Smooth muscle cell (in vitro differentiated cells): ENCODE measurements at regions not wholly inside any gene's neighbourhood (a gene's known extent, or its start where the extent isn't known, plus 50 kb on each side); places are given as distances from the start of the nearest gene placed in this dataset.

Source experiments
- DNase-seq: peaks from one replicate; lab custom pipeline; 2025; ENCODE audit not compliant: unreplicated experiment; lab: John Stamatoyannopoulos, UW
- H2AFZ ChIP-seq: fragments of 200-600 bp; sonication (generic); 2 replicates; pipeline ENCODE4 v1.6.0; 2016; ENCODE audit warnings: antibody characterized with exemption, low read depth, mild to moderate bottlenecking
- H3F3A ChIP-seq: fragments of 200-600 bp; sonication (generic); 2 replicates; pipeline ENCODE4 v1.6.0; 2017; ENCODE audit warnings: antibody characterized with exemption, low read depth
- H3K27ac ChIP-seq: fragments of 200-600 bp; sonication (generic); 2 replicates; pipeline ENCODE4 v1.5.1; 2016; ENCODE audit warnings: low read depth, mild to moderate bottlenecking
- H3K27me3 ChIP-seq: fragments of 200-600 bp; sonication (generic); 2 replicates; pipeline ENCODE4 v1.6.1; 2016; ENCODE audit warnings: low read depth, mild to moderate bottlenecking
- H3K36me3 ChIP-seq: fragments of 200-600 bp; sonication (generic); 2 replicates; pipeline ENCODE4 v1.5.1; 2016; ENCODE audit warnings: low read depth
- H3K4me1 ChIP-seq: fragments of 200-600 bp; sonication (generic); 2 replicates; pipeline ENCODE4 v1.5.1; 2016; ENCODE audit warnings: low read depth
- H3K4me2 ChIP-seq: fragments of 200-600 bp; sonication (generic); 2 replicates; pipeline ENCODE4 v1.6.0; 2016; ENCODE audit warnings: mild to moderate bottlenecking
- H3K4me3 ChIP-seq: fragments of 200-600 bp; sonication (generic); 2 replicates; pipeline ENCODE4 v1.5.1; 2016; ENCODE audit warnings: mild to moderate bottlenecking
- H3K79me2 ChIP-seq: fragments of 200-600 bp; sonication (generic); 2 replicates; pipeline ENCODE4 v1.6.0; 2016; ENCODE audit warnings: low read depth, mild to moderate bottlenecking
- H3K9ac ChIP-seq: fragments of 200-600 bp; sonication (generic); 2 replicates; pipeline ENCODE4 v1.6.0; 2016; ENCODE audit warnings: low read depth
- H3K9me3 ChIP-seq: fragments of 200-600 bp; sonication (generic); replicated peaks from 2 replicates; pipeline ENCODE4 v1.5.1; 2016; ENCODE audit warnings: low read depth
- H4K20me1 ChIP-seq: fragments of 200-600 bp; sonication (generic); 2 replicates; pipeline ENCODE4 v1.6.0; 2016; ENCODE audit warnings: low read depth
- WGBS: methylation state at CpG from one replicate; pipeline ENCODE4 v1.1.7; 2016; ENCODE audit warnings: low lambda C conversion rate; 5-methylcytosine and 5-hydroxymethylcytosine counted together
- TF ChIP-seq, protein P1 (sequence below): fragments of 200-600 bp; sonication (generic); IDR thresholded peaks from 2 replicates; pipeline ENCODE4 v1.5.1; 2017; ENCODE audit warnings: borderline replicate concordance, mild to moderate bottlenecking, antibody characterized with exemption; ENCODE audit not compliant: insufficient read depth, poor library complexity, severe bottlenecking

DNA sequence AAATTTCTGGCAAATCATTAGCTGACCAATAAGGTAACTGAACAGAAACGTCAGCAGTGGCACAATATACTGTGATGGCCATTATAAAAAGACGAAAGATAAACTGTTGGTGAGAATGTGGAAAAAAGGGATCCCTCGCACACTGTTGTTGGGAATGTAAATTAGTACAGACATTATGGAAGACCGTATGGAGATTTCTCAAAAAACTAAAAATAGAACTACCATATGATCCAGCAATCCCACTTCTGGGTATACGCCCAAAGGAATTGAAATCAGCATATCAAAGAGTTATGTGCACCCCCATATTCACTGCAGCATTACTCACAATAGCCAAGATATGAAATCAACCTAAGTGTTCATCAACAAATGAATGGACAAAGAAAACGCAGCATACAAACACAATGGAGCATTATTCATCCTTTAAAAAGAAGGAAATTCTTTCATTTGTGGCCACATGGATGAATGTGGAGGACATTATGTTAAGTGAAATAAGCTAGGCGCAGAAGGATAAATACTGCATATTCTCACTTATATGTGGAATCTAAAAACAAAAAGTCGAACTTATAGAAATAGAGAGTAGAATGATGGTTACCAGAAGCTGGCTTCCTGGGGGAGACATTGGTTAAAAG, 257.7 kb downstream of the RHOU start:
- Histone ChIP-seq H2AFZ (no peak overlapping the region), H3K9ac (no peak overlapping the region), H3K4me2 (no peak overlapping the region), H3K36me3 (no peaks in the 10 kb centered on the region), H3K27me3 (no peaks in the 10 kb centered on the region), H4K20me1 (no peaks in the 10 kb centered on the region), H3K79me2 (no peaks in the 10 kb centered on the region), H3K4me1 (peaks cover 10% of the 10 kb centered on the region), H3K27ac (no peak overlapping the region), H3K9me3 (no peaks in the 10 kb centered on the region), H3F3A (no peaks in the 10 kb centered on the region), H3K4me3 (no peak overlapping the region)
- no peak for DNase-seq
- 94% methylated on average over 8 of the region's 8 CpGs for WGBS
- TF ChIP-seq, protein P1, sequence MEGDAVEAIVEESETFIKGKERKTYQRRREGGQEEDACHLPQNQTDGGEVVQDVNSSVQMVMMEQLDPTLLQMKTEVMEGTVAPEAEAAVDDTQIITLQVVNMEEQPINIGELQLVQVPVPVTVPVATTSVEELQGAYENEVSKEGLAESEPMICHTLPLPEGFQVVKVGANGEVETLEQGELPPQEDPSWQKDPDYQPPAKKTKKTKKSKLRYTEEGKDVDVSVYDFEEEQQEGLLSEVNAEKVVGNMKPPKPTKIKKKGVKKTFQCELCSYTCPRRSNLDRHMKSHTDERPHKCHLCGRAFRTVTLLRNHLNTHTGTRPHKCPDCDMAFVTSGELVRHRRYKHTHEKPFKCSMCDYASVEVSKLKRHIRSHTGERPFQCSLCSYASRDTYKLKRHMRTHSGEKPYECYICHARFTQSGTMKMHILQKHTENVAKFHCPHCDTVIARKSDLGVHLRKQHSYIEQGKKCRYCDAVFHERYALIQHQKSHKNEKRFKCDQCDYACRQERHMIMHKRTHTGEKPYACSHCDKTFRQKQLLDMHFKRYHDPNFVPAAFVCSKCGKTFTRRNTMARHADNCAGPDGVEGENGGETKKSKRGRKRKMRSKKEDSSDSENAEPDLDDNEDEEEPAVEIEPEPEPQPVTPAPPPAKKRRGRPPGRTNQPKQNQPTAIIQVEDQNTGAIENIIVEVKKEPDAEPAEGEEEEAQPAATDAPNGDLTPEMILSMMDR = no peak

DNA sequence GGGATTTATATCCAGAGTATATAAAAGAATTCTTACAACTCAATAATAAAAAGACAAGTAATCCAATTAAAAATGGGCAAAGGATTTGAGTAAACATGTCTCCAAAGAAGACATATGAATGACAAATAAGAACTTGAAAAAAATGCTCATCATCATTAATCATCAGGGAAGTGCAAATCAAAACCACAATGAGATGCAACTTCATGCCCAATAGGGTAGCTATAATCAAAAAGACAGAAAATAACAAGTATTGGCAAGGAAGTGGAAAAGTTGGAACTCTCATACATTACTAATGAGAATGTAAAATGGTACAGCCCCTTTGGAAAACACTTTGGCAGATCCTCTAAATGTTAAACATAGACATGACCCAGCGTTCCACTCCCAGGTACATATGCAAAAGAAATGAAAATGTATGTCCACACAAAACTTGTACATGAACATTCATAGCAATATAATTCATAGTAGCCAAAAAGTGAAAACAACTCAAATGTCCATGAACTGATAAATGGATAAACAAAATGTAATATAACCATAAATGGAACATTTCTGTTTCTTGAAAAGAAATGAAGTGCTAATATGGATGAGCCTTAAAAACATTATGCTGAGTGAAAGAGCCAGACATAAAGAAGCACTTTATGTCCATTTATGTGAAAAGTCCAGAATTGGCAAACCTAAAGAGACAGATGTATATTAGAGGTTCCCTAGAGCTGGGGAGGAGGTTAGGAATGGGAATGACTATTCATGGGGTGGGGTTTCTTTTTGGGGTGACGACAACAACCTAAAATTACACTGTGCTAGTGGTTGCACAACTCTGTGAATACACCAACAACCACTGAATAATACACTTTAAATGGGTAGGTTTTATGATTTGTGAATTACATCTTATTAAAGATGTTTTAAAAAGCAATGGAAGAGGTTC, 259.7 kb downstream of the RHOU start:
- Histone ChIP-seq H3K4me3 (no peak overlapping the region), H3K9ac (no peak overlapping the region), H4K20me1 (no peaks in the 10 kb centered on the region), H3F3A (no peaks in the 10 kb centered on the region), H3K79me2 (no peaks in the 10 kb centered on the region), H3K9me3 (no peaks in the 10 kb centered on the region), H3K4me1 (peaks cover 2% of the 10 kb centered on the region), H3K4me2 (no peak overlapping the region), H3K27ac (no peak overlapping the region), H3K36me3 (no peaks in the 10 kb centered on the region), H3K27me3 (no peaks in the 10 kb centered on the region), H2AFZ (no peak overlapping the region)
- no peak for DNase-seq
- 94% methylated on average over 2 of the region's 2 CpGs for WGBS
- TF ChIP-seq, protein P1 = no peak

DNA sequence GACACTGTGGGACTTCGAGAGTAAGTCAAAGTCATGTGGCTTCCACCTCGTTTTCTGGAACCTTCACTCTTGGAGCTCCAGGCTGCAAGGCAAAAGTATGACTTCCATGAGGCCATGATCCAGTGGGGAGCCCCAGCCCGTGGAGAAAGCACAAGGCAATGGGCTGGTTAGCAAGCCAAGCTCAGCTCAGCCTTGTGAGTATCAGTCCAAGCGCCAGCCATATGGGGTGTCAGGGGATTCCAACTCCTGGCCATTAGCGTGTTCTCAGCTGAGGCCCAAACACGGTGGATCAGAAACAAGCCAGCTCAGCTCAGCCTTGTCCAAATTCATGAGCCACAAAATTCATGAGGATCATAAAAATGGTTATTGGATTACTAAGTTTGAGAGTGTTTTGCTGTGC, 261.0 kb downstream of the RHOU start:
- Histone ChIP-seq H2AFZ (no peak overlapping the region), H3K36me3 (no peaks in the 10 kb centered on the region), H3K9me3 (no peaks in the 10 kb centered on the region), H3K27me3 (no peaks in the 10 kb centered on the region), H3F3A (no peaks in the 10 kb centered on the region), H3K4me2 (no peak overlapping the region), H3K27ac (no peak overlapping the region), H3K79me2 (no peaks in the 10 kb centered on the region), H3K4me3 (no peak overlapping the region), H4K20me1 (no peaks in the 10 kb centered on the region), H3K9ac (no peak overlapping the region), H3K4me1 (no peaks in the 10 kb centered on the region)
- no peak for DNase-seq
- 90% methylated on average over 6 of the region's 6 CpGs for WGBS
- TF ChIP-seq, protein P1 = no peak
